HG02642 (cell line): ENCODE measurements at regions not wholly inside any gene's neighbourhood (a gene's known extent, or its start where the extent isn't known, plus 50 kb on each side); places are given as distances from the start of the nearest gene placed in this dataset.

Experiments
- ATAC-seq: cut with Tn5 transposase; IDR thresholded peaks from one replicate; pipeline ENCODE4 v1.9.1; 2021; ENCODE audit warnings: mild to moderate bottlenecking; ENCODE audit not compliant: unreplicated experiment, poor library complexity

DNA sequence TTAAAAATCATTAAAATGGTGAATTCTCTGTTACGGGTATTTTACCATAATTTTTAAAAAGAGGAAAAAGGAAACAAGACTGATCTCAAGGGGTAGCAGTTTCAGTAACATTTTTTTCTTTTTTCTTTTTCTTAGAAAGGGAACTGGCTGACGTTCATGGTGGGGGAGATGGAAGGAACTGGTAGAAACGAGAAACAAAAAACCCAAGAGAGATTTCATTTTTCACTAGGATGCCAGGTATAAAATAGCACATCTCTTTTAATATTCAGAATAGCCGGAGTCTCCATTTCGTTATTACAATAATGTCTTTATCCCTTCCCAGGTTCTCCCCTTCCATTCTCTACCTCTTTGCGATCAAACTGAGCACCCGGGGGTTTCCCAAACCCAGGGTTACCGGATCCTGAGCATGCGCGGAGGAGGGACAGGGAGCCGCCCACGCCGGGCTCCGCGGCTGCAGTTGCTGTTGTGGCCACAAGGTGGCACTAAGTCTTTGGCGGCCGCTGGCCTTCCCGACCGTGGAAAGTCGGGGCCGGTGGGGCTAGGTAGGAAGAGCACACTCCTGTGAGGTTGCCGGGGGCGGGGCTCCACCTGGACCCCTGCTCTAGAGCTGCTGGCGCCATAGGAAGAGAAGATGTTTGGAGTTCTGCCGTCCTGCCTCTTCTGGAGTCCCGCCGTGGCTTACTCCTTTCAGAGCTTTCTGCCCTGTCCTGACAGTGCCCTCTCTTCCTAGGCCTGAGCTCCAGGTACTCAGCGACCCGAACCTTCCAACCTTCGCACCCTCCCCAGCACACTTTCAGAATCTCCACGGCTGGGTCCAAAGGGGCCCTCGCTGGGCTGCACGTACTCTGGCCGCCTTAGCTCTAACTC, 146.8 kb downstream of the SH3BGRL2 start:
- ATAC-seq = peak; percentile 96

GRCh38 chr6:79776076-79776475, 144.9 kb downstream of the SH3BGRL2 start:
- no peak for ATAC-seq

DNA sequence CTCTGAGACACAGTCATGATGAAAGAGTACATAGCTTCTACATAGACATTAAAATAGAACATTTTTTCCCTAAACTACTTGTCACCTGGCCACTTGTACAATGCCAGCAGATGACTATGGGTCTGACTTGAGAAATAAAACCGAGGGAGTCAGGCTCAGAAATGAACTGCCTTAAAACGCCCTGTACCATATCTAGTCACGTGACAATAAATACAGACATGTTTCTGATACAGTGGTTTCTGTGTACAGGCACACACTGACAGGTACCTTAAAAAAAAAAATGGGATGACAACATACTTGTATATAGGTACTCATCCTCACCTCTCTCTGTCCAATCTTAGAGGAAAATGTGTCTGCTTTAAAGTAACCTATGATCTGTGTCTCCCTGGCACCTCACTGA, 144.1 kb downstream of the SH3BGRL2 start:
- no peak for ATAC-seq

DNA sequence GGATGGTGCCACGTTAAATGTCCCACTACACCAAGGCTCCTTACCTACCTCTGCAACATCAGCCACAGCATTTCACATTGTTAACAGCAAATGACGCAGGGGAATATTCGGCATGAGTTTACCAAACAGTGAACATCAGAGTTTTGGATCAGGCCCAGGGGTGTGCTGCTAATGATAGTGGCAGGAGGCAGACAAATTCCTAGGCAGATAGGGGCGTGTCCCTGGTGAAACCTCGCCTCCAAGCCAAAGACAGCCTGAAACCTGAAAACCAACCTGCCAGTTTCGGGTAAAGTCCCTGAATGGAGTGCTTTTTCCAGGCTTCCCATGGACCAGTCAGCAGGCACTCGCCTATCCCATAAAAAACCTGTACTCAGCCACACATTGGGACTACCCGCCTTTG, 133.6 kb downstream of the SH3BGRL2 start:
- ATAC-seq = no peak

DNA sequence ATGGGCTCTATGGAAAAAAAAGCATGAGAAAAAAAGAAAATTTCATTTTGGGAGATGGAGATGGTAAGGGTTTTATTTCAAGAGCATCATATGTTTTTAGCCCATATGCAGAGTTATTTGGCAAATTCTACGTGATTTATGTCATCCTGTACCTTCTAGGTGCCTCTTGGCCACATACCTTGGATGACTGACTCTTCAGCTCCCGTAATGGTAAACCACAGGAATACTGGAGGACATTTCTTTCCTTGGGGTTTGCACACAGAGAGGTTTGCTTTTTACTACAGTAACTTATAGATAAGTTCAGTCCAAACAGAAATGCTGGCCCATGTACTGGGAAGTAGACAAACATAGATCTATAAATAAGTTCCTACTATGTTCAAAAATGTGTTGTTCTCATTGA, 132.2 kb downstream of the SH3BGRL2 start:
- ATAC-seq = no peak

GRCh38 chr6:79762370-79762769, 131.2 kb downstream of the SH3BGRL2 start:
- ATAC-seq = no peak

DNA sequence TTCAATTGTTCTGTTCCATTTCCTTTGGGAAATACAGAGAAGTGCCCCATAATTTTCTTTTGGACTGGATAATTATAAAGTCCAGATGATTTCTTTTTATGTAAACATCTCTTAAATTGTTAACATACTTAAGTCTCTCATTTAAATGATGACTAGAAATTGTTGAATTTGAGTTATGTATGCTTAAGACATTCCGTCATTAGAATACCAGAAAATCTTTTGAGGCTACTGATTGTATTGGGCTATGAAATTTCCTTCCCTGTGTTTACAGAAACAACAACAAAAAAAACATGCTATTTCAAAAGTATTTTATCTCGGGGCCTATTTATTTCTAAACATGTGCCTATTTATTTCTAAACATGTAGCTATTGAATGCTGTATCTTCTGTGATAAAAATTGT, 125.4 kb downstream of the SH3BGRL2 start:
- no peak for ATAC-seq

DNA sequence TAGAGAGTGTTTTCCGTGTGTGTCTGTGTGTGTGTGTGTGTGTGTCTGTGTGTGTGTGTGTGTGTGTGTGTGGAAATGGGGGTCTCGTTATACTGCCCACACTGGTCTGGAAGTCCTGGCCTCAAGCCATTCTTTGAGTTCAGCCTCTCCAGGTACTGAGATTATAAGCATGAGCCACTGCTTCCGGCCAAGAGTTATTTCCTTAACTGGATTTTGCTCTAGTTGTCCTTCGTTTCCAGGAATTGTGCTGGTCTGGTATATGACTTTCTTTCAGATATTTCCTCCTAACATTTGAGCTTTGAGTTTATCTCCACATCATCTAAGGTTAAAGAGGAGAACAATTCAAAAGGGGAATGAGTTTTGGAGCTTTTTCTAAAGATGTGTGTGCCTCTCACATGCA, 124.8 kb downstream of the SH3BGRL2 start:
- ATAC-seq = no peak
